ENCODE measurements at regions not wholly inside any gene's neighbourhood (a gene's known extent, or its start where the extent isn't known, plus 50 kb on each side); places are given as distances from the start of the nearest gene placed in this dataset.

- Mint-ChIP-seq H3K4me1 (ENCODE audit: low read depth, unreplicated experiment) (no peaks in the 10 kb centered on the region), H3K36me3 (ENCODE audit: insufficient read depth, unreplicated experiment) (no peaks in the 10 kb centered on the region), H3K27ac (ENCODE audit: unreplicated experiment) (no peak overlapping the region), H3K27me3 (ENCODE audit: insufficient read depth, unreplicated experiment) (no peaks in the 10 kb centered on the region), H3K9me3 (ENCODE audit: unreplicated experiment) (no peaks in the 10 kb centered on the region), H3K4me3 (ENCODE audit: unreplicated experiment) (no peak overlapping the region)
- no peak overlapping the region for H3K4me3 ChIP-seq (ENCODE audit: low read depth, low read length)
- no peaks in the 10 kb centered on the region for H3K36me3 ChIP-seq (ENCODE audit: control insufficient read depth, insufficient read depth, low read length)
- BruUV-seq (replicated peaks), result no TSS peak
- DNase-seq, result peak in 1 of 2 experiments; percentile 3
- no peaks in the 10 kb centered on the region for H3K9me3 ChIP-seq
- no peaks in the 10 kb centered on the region for H3K27me3 ChIP-seq (replicated peaks; ENCODE audit: control insufficient read depth, insufficient read depth, low read length)
- ChIA-PET POLR2A (no interaction called here), CTCF (interaction anchor here (0.7 kb wide), 1 partner anchor 1072 kb away, joined by 3 read pairs; no protein-coding TSS in a partner anchor)
- no peaks in the 10 kb centered on the region for H3K4me1 ChIP-seq
- peak in 1 of 2 experiments; percentile 28 for TF ChIP-seq CTCF (IDR thresholded peaks at IDR 0.05; ENCODE audit: insufficient read depth in 1 of 2, low read depth in 1 of 2, low read length in 1 of 2, severe bottlenecking in 1 of 2, unreplicated experiment in 1 of 2)
- intact Hi-C loops (cut with micrococcal nuclease; ENCODE audit: unreplicated experiment), result loop anchor here (1.0 kb wide), 1 partner anchor 1071 kb away; no protein-coding TSS in a partner anchor
These were observed 2595.3 kb downstream of the ARAP2 start for GRCh38 chr4:33649015-33649414.

- intact Hi-C loops (cut with micrococcal nuclease; ENCODE audit: unreplicated experiment), result loop anchor here (1.0 kb wide), 1 partner anchor 1071 kb away; no protein-coding TSS in a partner anchor
- Mint-ChIP-seq H3K36me3 (ENCODE audit: insufficient read depth, unreplicated experiment) (no peaks in the 10 kb centered on the region), H3K9me3 (ENCODE audit: unreplicated experiment) (no peaks in the 10 kb centered on the region), H3K4me3 (ENCODE audit: unreplicated experiment) (no peak overlapping the region), H3K27me3 (ENCODE audit: insufficient read depth, unreplicated experiment) (no peaks in the 10 kb centered on the region), H3K27ac (ENCODE audit: unreplicated experiment) (no peak overlapping the region), H3K4me1 (ENCODE audit: low read depth, unreplicated experiment) (no peaks in the 10 kb centered on the region)
- ChIA-PET POLR2A (no interaction called here), CTCF (interaction anchor here (0.7 kb wide), 1 partner anchor 1071 kb away, joined by 3 read pairs; no protein-coding TSS in a partner anchor)
- H3K36me3 ChIP-seq (ENCODE audit: control insufficient read depth, insufficient read depth, low read length), result no peaks in the 10 kb centered on the region
- H3K4me1 ChIP-seq, result no peaks in the 10 kb centered on the region
- no TSS peak for BruUV-seq (replicated peaks)
- H3K27me3 ChIP-seq (replicated peaks; ENCODE audit: control insufficient read depth, insufficient read depth, low read length), result no peaks in the 10 kb centered on the region
- no peaks in the 10 kb centered on the region for H3K9me3 ChIP-seq
- no peak overlapping the region for H3K4me3 ChIP-seq (ENCODE audit: low read depth, low read length)
- no peak for TF ChIP-seq CTCF (IDR thresholded peaks at IDR 0.05; ENCODE audit: insufficient read depth in 1 of 2, low read depth in 1 of 2, low read length in 1 of 2, severe bottlenecking in 1 of 2, unreplicated experiment in 1 of 2)
- DNase-seq, result no peak
These were observed 2594.8 kb downstream of the ARAP2 start for GRCh38 chr4:33649471-33649870.

GRCh38 chr4:33650036-33650435 is 2594.3 kb downstream of the ARAP2 start:
- H3K27ac Mint-ChIP-seq (ENCODE audit: unreplicated experiment), result no peak overlapping the region
- BruUV-seq (replicated peaks), result no TSS peak
- H3K4me3 Mint-ChIP-seq (ENCODE audit: unreplicated experiment), result no peak overlapping the region
- CTCF ChIA-PET, result no interaction called here
- H3K27me3 Mint-ChIP-seq (ENCODE audit: insufficient read depth, unreplicated experiment), result no peaks in the 10 kb centered on the region
- no peaks in the 10 kb centered on the region for H3K4me1 Mint-ChIP-seq (ENCODE audit: low read depth, unreplicated experiment)
- Histone ChIP-seq H3K36me3 (ENCODE audit: control insufficient read depth, insufficient read depth, low read length) (no peaks in the 10 kb centered on the region), H3K4me3 (ENCODE audit: low read depth, low read length) (no peak overlapping the region), H3K4me1 (no peaks in the 10 kb centered on the region), H3K9me3 (no peaks in the 10 kb centered on the region), H3K27me3 (replicated peaks; ENCODE audit: control insufficient read depth, insufficient read depth, low read length) (no peaks in the 10 kb centered on the region)
- POLR2A ChIA-PET, result no interaction called here
- intact Hi-C loops (cut with micrococcal nuclease; ENCODE audit: unreplicated experiment), result no loop called here
- DNase-seq, result no peak
- H3K9me3 Mint-ChIP-seq (ENCODE audit: unreplicated experiment), result no peaks in the 10 kb centered on the region
- TF ChIP-seq CTCF (IDR thresholded peaks at IDR 0.05; ENCODE audit: insufficient read depth in 1 of 2, low read depth in 1 of 2, low read length in 1 of 2, severe bottlenecking in 1 of 2, unreplicated experiment in 1 of 2), result no peak
- H3K36me3 Mint-ChIP-seq (ENCODE audit: insufficient read depth, unreplicated experiment), result no peaks in the 10 kb centered on the region

Measured in Caco-2 (cell line).